Activated CD4-positive, alpha-beta T cell treated with anti-CD3 and anti-CD28 coated beads, Interleukin-2, amount 10 ng/mL, durations not matched to agents 7 days and 5 days (primary cell): ENCODE measurements at regions not wholly inside any gene's neighbourhood (a gene's known extent, or its start where the extent isn't known, plus 50 kb on each side); places are given as distances from the start of the nearest gene placed in this dataset.

ENCODE experiments used
- CTCF ChIA-PET: fragments of 350-600 bp; sonication (Branson Sonifier 250); formaldehyde crosslinking; loops from one replicate; lab custom pipeline; 2021; ENCODE audit warnings: antibody characterized with exemption; lab: Charles Lee
- POLR2A ChIA-PET: fragments of 350-600 bp; sonication (Branson Sonifier 250); formaldehyde crosslinking; loops from one replicate; lab custom pipeline; 2021; ENCODE audit warnings: antibody characterized with exemption; lab: Charles Lee
- DNase-seq: peaks from one replicate; pipeline ENCODE4 v3.0.0-alpha.2; 2020
- H3K27ac Mint-ChIP-seq: one replicate; pipeline ENCODE4 v1.8.0; 2021; ENCODE audit warnings: mild to moderate bottlenecking, moderate library complexity, mixed read lengths
- H3K27me3 Mint-ChIP-seq: one replicate; pipeline ENCODE4 v1.8.0; 2021; ENCODE audit warnings: mixed read lengths
- H3K36me3 Mint-ChIP-seq: one replicate; pipeline ENCODE4 v1.8.0; 2021; ENCODE audit warnings: low read depth, mixed read lengths
- H3K4me1 Mint-ChIP-seq: one replicate; pipeline ENCODE4 v1.8.0; 2021; ENCODE audit warnings: mixed read lengths
- H3K4me3 Mint-ChIP-seq: one replicate; pipeline ENCODE4 v1.8.0; 2021; ENCODE audit warnings: mild to moderate bottlenecking, moderate library complexity, mixed read lengths
- H3K9me3 Mint-ChIP-seq: one replicate; pipeline ENCODE4 v1.8.0; 2021; ENCODE audit warnings: mixed read lengths

- Mint-ChIP-seq H3K4me3 (no peak overlapping the region), H3K4me1 (peaks cover 11% of the 10 kb centered on the region), H3K27me3 (peaks cover 4% of the 10 kb centered on the region), H3K27ac (no peak overlapping the region), H3K36me3 (no peaks in the 10 kb centered on the region), H3K9me3 (no peaks in the 10 kb centered on the region)
- no peak for DNase-seq
- CTCF ChIA-PET = interaction anchor here (2.2 kb wide), 1 partner anchor 10 kb away, joined by 5 read pairs; no protein-coding TSS in a partner anchor
- POLR2A ChIA-PET = no interaction called here
These were observed 345.5 kb downstream of the TNS1 start for GRCh38 chr2:217657252-217657651.

GRCh38 chr2:217656316-217656715 is 346.5 kb downstream of the TNS1 start:
- H3K36me3 Mint-ChIP-seq = no peaks in the 10 kb centered on the region
- DNase-seq = no peak
- peaks cover 9% of the 10 kb centered on the region for H3K4me1 Mint-ChIP-seq
- H3K27ac Mint-ChIP-seq = no peak overlapping the region
- H3K4me3 Mint-ChIP-seq = no peak overlapping the region
- POLR2A ChIA-PET = no interaction called here
- CTCF ChIA-PET = interaction anchor here (2.2 kb wide), 1 partner anchor 11 kb away, joined by 5 read pairs; no protein-coding TSS in a partner anchor
- H3K27me3 Mint-ChIP-seq = peaks cover 5% of the 10 kb centered on the region
- H3K9me3 Mint-ChIP-seq = no peaks in the 10 kb centered on the region

- H3K27ac Mint-ChIP-seq = no peak overlapping the region
- H3K36me3 Mint-ChIP-seq = no peaks in the 10 kb centered on the region
These were observed 347.1 kb downstream of the TNS1 start for GRCh38 chr2:217655651-217656050.

GRCh38 chr2:217654168-217654567 is 348.6 kb downstream of the TNS1 start:
- H3K27ac Mint-ChIP-seq = no peak overlapping the region
- no peak for DNase-seq
- peaks cover 5% of the 10 kb centered on the region for H3K27me3 Mint-ChIP-seq
- no peaks in the 10 kb centered on the region for H3K9me3 Mint-ChIP-seq
- H3K4me1 Mint-ChIP-seq = no peaks in the 10 kb centered on the region
- POLR2A ChIA-PET = no interaction called here
- no peaks in the 10 kb centered on the region for H3K36me3 Mint-ChIP-seq
- CTCF ChIA-PET = interaction anchor here (1.3 kb wide), 1 partner anchor 42 kb away, joined by 3 read pairs; no protein-coding TSS in a partner anchor
- no peak overlapping the region for H3K4me3 Mint-ChIP-seq

More at GRCh38 chr2:217655651-217656050, 347.1 kb downstream of the TNS1 start:
- DNase-seq = no peak
- ChIA-PET POLR2A (no interaction called here), CTCF (interaction anchor here (2.2 kb wide), 1 partner anchor 12 kb away, joined by 5 read pairs; no protein-coding TSS in a partner anchor)
- Mint-ChIP-seq H3K27me3 (peaks cover 5% of the 10 kb centered on the region), H3K4me1 (peaks cover 4% of the 10 kb centered on the region), H3K4me3 (no peak overlapping the region), H3K9me3 (no peaks in the 10 kb centered on the region)

GRCh38 chr2:217652761-217653639 is 349.8 kb downstream of the TNS1 start:
- H3K27me3 Mint-ChIP-seq = peaks cover 5% of the 10 kb centered on the region
- ChIA-PET CTCF (interaction anchor here (0.7 kb wide), 1 partner anchor 349 kb away, joined by 3 read pairs; no protein-coding TSS in a partner anchor), POLR2A (no interaction called here)
- no peak for DNase-seq
- H3K27ac Mint-ChIP-seq = no peak overlapping the region
- no peaks in the 10 kb centered on the region for H3K9me3 Mint-ChIP-seq
- no peak overlapping the region for H3K4me3 Mint-ChIP-seq
- H3K4me1 Mint-ChIP-seq = no peaks in the 10 kb centered on the region
- H3K36me3 Mint-ChIP-seq = no peaks in the 10 kb centered on the region

GRCh38 chr2:217650716-217651360 is 352.0 kb downstream of the TNS1 start:
- H3K4me1 Mint-ChIP-seq = no peaks in the 10 kb centered on the region
- DNase-seq = peak; percentile 53
- ChIA-PET CTCF (interaction anchor here (0.9 kb wide), 1 partner anchor 62 kb away, joined by 3 read pairs; no protein-coding TSS in a partner anchor), POLR2A (no interaction called here)
- H3K27ac Mint-ChIP-seq = no peak overlapping the region
- H3K36me3 Mint-ChIP-seq = no peaks in the 10 kb centered on the region
- no peak overlapping the region for H3K4me3 Mint-ChIP-seq
- H3K9me3 Mint-ChIP-seq = no peaks in the 10 kb centered on the region
- H3K27me3 Mint-ChIP-seq = peaks cover 4% of the 10 kb centered on the region

GRCh38 chr2:217650229-217650628 is 352.6 kb downstream of the TNS1 start:
- CTCF ChIA-PET = interaction anchor here (0.9 kb wide), 1 partner anchor 62 kb away, joined by 3 read pairs; no protein-coding TSS in a partner anchor
- H3K36me3 Mint-ChIP-seq = no peaks in the 10 kb centered on the region
- POLR2A ChIA-PET = no interaction called here
- no peaks in the 10 kb centered on the region for H3K4me1 Mint-ChIP-seq
- H3K27me3 Mint-ChIP-seq = peaks cover 3% of the 10 kb centered on the region
- H3K9me3 Mint-ChIP-seq = no peaks in the 10 kb centered on the region
- H3K4me3 Mint-ChIP-seq = no peak overlapping the region
- DNase-seq = no peak
- no peak overlapping the region for H3K27ac Mint-ChIP-seq

- no peaks in the 10 kb centered on the region for H3K9me3 Mint-ChIP-seq
- no peak overlapping the region for H3K4me3 Mint-ChIP-seq
- ChIA-PET POLR2A (no interaction called here), CTCF (interaction anchor here (0.7 to 1.1 kb wide), 2 partner anchors 13 to 65 kb away, joined by 3 read pairs; no protein-coding TSS in a partner anchor)
- no peaks in the 10 kb centered on the region for H3K36me3 Mint-ChIP-seq
- H3K27ac Mint-ChIP-seq = no peak overlapping the region
- no peaks in the 10 kb centered on the region for H3K4me1 Mint-ChIP-seq
- no peak for DNase-seq
- peaks cover 3% of the 10 kb centered on the region for H3K27me3 Mint-ChIP-seq
These were observed 354.9 kb downstream of the TNS1 start for GRCh38 chr2:217647925-217648324.

GRCh38 chr2:217647226-217647625 is 355.6 kb downstream of the TNS1 start:
- DNase-seq = no peak
- POLR2A ChIA-PET = no interaction called here
- Mint-ChIP-seq H3K27me3 (peaks cover under 1% of the 10 kb centered on the region), H3K36me3 (no peaks in the 10 kb centered on the region), H3K4me3 (no peak overlapping the region), H3K4me1 (no peaks in the 10 kb centered on the region), H3K27ac (no peak overlapping the region), H3K9me3 (no peaks in the 10 kb centered on the region)
- CTCF ChIA-PET = interaction anchor here (0.7 to 1.8 kb wide), 3 partner anchors 12 to 66 kb away, joined by 3 to 4 read pairs (median 3); no protein-coding TSS in a partner anchor

- ChIA-PET POLR2A (no interaction called here), CTCF (interaction anchor here (1.8 kb wide), 1 partner anchor 18 kb away, joined by 4 read pairs; no protein-coding TSS in a partner anchor)
- no peak for DNase-seq
- H3K27me3 Mint-ChIP-seq = no peaks in the 10 kb centered on the region
- H3K4me1 Mint-ChIP-seq = no peaks in the 10 kb centered on the region
- H3K9me3 Mint-ChIP-seq = no peaks in the 10 kb centered on the region
- H3K27ac Mint-ChIP-seq = no peak overlapping the region
- no peak overlapping the region for H3K4me3 Mint-ChIP-seq
- H3K36me3 Mint-ChIP-seq = no peaks in the 10 kb centered on the region
These were observed 356.9 kb downstream of the TNS1 start for GRCh38 chr2:217645896-217646295.

- POLR2A ChIA-PET = no interaction called here
These were observed 358.9 kb downstream of the TNS1 start for GRCh38 chr2:217643789-217644301.

GRCh38 chr2:217642944-217643343 is 359.9 kb downstream of the TNS1 start:
- CTCF ChIA-PET = interaction anchor here (1.1 kb wide), 1 partner anchor 8 kb away, joined by 7 read pairs; no protein-coding TSS in a partner anchor
- H3K27ac Mint-ChIP-seq = no peak overlapping the region

More at GRCh38 chr2:217643789-217644301, 358.9 kb downstream of the TNS1 start:
- H3K27ac Mint-ChIP-seq = no peak overlapping the region
- H3K36me3 Mint-ChIP-seq = no peaks in the 10 kb centered on the region
- CTCF ChIA-PET = interaction anchor here (0.7 to 1.1 kb wide), 2 partner anchors 9 to 1071 kb away, joined by 6 to 7 read pairs; no protein-coding TSS in a partner anchor
- no peak overlapping the region for H3K4me3 Mint-ChIP-seq
- peaks cover 2% of the 10 kb centered on the region for H3K27me3 Mint-ChIP-seq
- H3K9me3 Mint-ChIP-seq = no peaks in the 10 kb centered on the region
- no peaks in the 10 kb centered on the region for H3K4me1 Mint-ChIP-seq
- DNase-seq = no peak

More at GRCh38 chr2:217642944-217643343, 359.9 kb downstream of the TNS1 start:
- Mint-ChIP-seq H3K27me3 (peaks cover 2% of the 10 kb centered on the region), H3K9me3 (no peaks in the 10 kb centered on the region), H3K4me3 (no peak overlapping the region), H3K4me1 (no peaks in the 10 kb centered on the region), H3K36me3 (no peaks in the 10 kb centered on the region)
- POLR2A ChIA-PET = no interaction called here
- no peak for DNase-seq
